H9 (cell line): ENCODE measurements at regions not wholly inside any gene's neighbourhood (a gene's known extent, or its start where the extent isn't known, plus 50 kb on each side); places are given as distances from the start of the nearest gene placed in this dataset.

ENCODE experiments used
- DNase-seq: peaks from one replicate; pipeline ENCODE4 v3.0.0-alpha.2; 2017
- H2AFZ ChIP-seq: one replicate; pipeline ENCODE4 v1.6.1; 2013; ENCODE audit warnings: mild to moderate bottlenecking, low read length, control low read depth, moderate library complexity
- H2AK5ac ChIP-seq: 2 replicates; pipeline ENCODE4 v1.6.1; 2013; ENCODE audit warnings: low read length, control low read depth, mixed read lengths; ENCODE audit not compliant: insufficient read length
- H2BK120ac ChIP-seq: one replicate; pipeline ENCODE4 v1.6.1; 2013; ENCODE audit warnings: low read depth, mild to moderate bottlenecking, low read length, control low read depth, inconsistent platforms; ENCODE audit not compliant: poor library complexity, severe bottlenecking
- H2BK12ac ChIP-seq: 2 replicates; pipeline ENCODE4 v1.6.1; 2013; ENCODE audit warnings: low read length, control low read depth, mixed read lengths, low read depth; ENCODE audit not compliant: insufficient read length
- H2BK15ac ChIP-seq: 2 replicates; pipeline ENCODE4 v1.6.1; 2013; ENCODE audit warnings: low read depth, low read length, control low read depth
- H2BK20ac ChIP-seq: one replicate; pipeline ENCODE4 v1.6.1; 2013; ENCODE audit warnings: low read depth, mild to moderate bottlenecking, low read length, control low read depth, inconsistent platforms; ENCODE audit not compliant: poor library complexity, severe bottlenecking
- H2BK5ac ChIP-seq: 2 replicates; pipeline ENCODE4 v1.6.1; 2013; ENCODE audit warnings: low read length, control low read depth, mixed read lengths; ENCODE audit not compliant: insufficient read length
- H3K14ac ChIP-seq: 2 replicates; pipeline ENCODE4 v1.6.1; 2013; ENCODE audit warnings: low read length, control low read depth; ENCODE audit not compliant: insufficient read depth
- H3K18ac ChIP-seq: 2 replicates; pipeline ENCODE4 v1.6.1; 2013; ENCODE audit warnings: low read depth, mild to moderate bottlenecking, mixed read lengths, low read length, control low read depth; ENCODE audit not compliant: insufficient read length
- H3K23ac ChIP-seq: 2 replicates; pipeline ENCODE4 v1.6.1; 2013; ENCODE audit warnings: low read length, control low read depth, mixed read lengths, low read depth; ENCODE audit not compliant: insufficient read length
- H3K23me2 ChIP-seq: 2 replicates; pipeline ENCODE4 v1.6.1; 2013; ENCODE audit warnings: low read depth, mild to moderate bottlenecking, mixed read lengths, low read length, control low read depth; ENCODE audit not compliant: insufficient read length, poor library complexity, severe bottlenecking
- H3K27ac ChIP-seq: 2 replicates; pipeline ENCODE4 v1.5.1; 2013; ENCODE audit warnings: low read length, control low read depth, mixed read lengths, low read depth; ENCODE audit not compliant: insufficient read length
- H3K27me3 ChIP-seq: 2 replicates; pipeline ENCODE4 v1.6.1; 2013; ENCODE audit warnings: low read length, control low read depth, inconsistent platforms; ENCODE audit not compliant: insufficient read depth
- H3K4ac ChIP-seq: 2 replicates; pipeline ENCODE4 v1.6.1; 2013; ENCODE audit warnings: low read depth, mild to moderate bottlenecking, control low read depth, inconsistent platforms, low read length, moderate library complexity
- H3K4me1 ChIP-seq: 2 replicates; pipeline ENCODE4 v1.6.1; 2013; ENCODE audit warnings: low read length, control low read depth, inconsistent platforms; ENCODE audit not compliant: insufficient read depth
- H3K4me2 ChIP-seq: 2 replicates; pipeline ENCODE4 v1.6.1; 2013; ENCODE audit warnings: low read length, control low read depth, mixed read lengths; ENCODE audit not compliant: insufficient read length, insufficient read depth
- H3K56ac ChIP-seq: 2 replicates; pipeline ENCODE4 v1.6.1; 2013; ENCODE audit warnings: low read depth, mild to moderate bottlenecking, mixed read lengths, low read length, control low read depth; ENCODE audit not compliant: insufficient read length
- H3K79me1 ChIP-seq: 2 replicates; pipeline ENCODE4 v1.6.1; 2013; ENCODE audit warnings: low read depth, mild to moderate bottlenecking, moderate library complexity, low read length, control low read depth, inconsistent platforms; ENCODE audit not compliant: insufficient read depth, poor library complexity, severe bottlenecking
- H3K79me2 ChIP-seq: 2 replicates; pipeline ENCODE4 v1.6.1; 2013; ENCODE audit warnings: low read length, control low read depth, inconsistent platforms; ENCODE audit not compliant: insufficient read depth
- H3K9ac ChIP-seq: 2 replicates; pipeline ENCODE4 v1.6.1; 2013; ENCODE audit warnings: low read length, control low read depth, mixed read lengths; ENCODE audit not compliant: insufficient read length; ENCODE audit errors: extremely low read depth
- H3K9me3 ChIP-seq: one replicate; pipeline ENCODE4 v1.6.1; 2013; ENCODE audit warnings: low read depth, low read length, inconsistent platforms; ENCODE audit not compliant: control insufficient read depth
- H3T11ph ChIP-seq: one replicate; pipeline ENCODE4 v1.6.1; 2013; ENCODE audit warnings: mild to moderate bottlenecking, low read length, control low read depth, inconsistent platforms
- H4K20me1 ChIP-seq: one replicate; pipeline ENCODE4 v1.6.1; 2013; ENCODE audit not compliant: control insufficient read depth, insufficient read length, insufficient read depth
- H4K5ac ChIP-seq: 2 replicates; pipeline ENCODE4 v1.6.1; 2013; ENCODE audit warnings: low read depth, mild to moderate bottlenecking, mixed read lengths, low read length, control low read depth; ENCODE audit not compliant: insufficient read length
- H4K8ac ChIP-seq: replicated peaks from 2 replicates; pipeline ENCODE4 v1.6.1; 2013; ENCODE audit warnings: low read length, control low read depth, mixed read lengths, low read depth; ENCODE audit not compliant: insufficient read length
- H4K91ac ChIP-seq: 2 replicates; pipeline ENCODE4 v1.6.1; 2013; ENCODE audit warnings: low read depth, mild to moderate bottlenecking, moderate library complexity, mixed read lengths, low read length, control low read depth; ENCODE audit not compliant: insufficient read length
- H3K27ac Mint-ChIP-seq, 3 experiments: 2 replicates in 2 of 3; 3 replicates in 1 of 3; pipeline ENCODE4 v1.8.0; 2020 to 2021; ENCODE audit warnings: mixed read lengths in 3 of 3, mild to moderate bottlenecking in 1 of 3, moderate library complexity in 1 of 3
- H3K27me3 Mint-ChIP-seq: 2 replicates; pipeline ENCODE4 v1.8.0; 2021; ENCODE audit warnings: low read depth, mild to moderate bottlenecking, moderate library complexity, mixed read lengths
- H3K36me3 Mint-ChIP-seq, 3 experiments: 2 replicates in 2 of 3; 3 replicates in 1 of 3; pipeline ENCODE4 v1.8.0; 2020 to 2021; ENCODE audit warnings: low read depth in 3 of 3, mixed read lengths in 3 of 3; ENCODE audit not compliant: insufficient read depth in 1 of 3
- H3K4me1 Mint-ChIP-seq, 2 experiments: 2 replicates each; pipeline ENCODE4 v1.8.0; 2020; ENCODE audit warnings: mixed read lengths in 2 of 2
- H3K4me3 Mint-ChIP-seq, 2 experiments: 2 replicates in 1 of 2; 3 replicates in 1 of 2; pipeline ENCODE4 v1.8.0; 2020 to 2021; ENCODE audit warnings: mild to moderate bottlenecking in 2 of 2, mixed read lengths in 2 of 2, moderate library complexity in 1 of 2
- H3K9me3 Mint-ChIP-seq, 2 experiments: 2 replicates in 1 of 2; 3 replicates in 1 of 2; pipeline ENCODE4 v1.8.0; 2020; ENCODE audit warnings: mild to moderate bottlenecking in 2 of 2, mixed read lengths in 2 of 2, moderate library complexity in 1 of 2
- WGBS: extraction: QIAGEN DNeasy Blood & Tissue Kit; methylation state at CpG from one replicate; pipeline ENCODE4 v1.1.7; 2013; ENCODE audit warnings: missing lambda C conversion rate, low lambda C conversion rate, mixed read lengths; ENCODE audit not compliant: insufficient read length; ENCODE audit errors: extremely low coverage; 5-methylcytosine and 5-hydroxymethylcytosine counted together
- TF ChIP-seq, protein P1 (sequence below): fragments of 200-600 bp; sonication (generic); conservative IDR thresholded peaks from 3 replicates; pipeline ENCODE4 v1.8.0; 2021; ENCODE audit warnings: antibody characterized with exemption, mild to moderate bottlenecking

GRCh38 chr20:40072907-40073306 lies 616.1 kb downstream of the MAFB start:
- WGBS: no CpG with 5 or more reads among the region's 2 CpGs
- H2AFZ ChIP-seq: no peak overlapping the region
- Mint-ChIP-seq H3K27ac (no peak overlapping the region; a peak in 1 of 7 replicates), H3K9me3 (peaks cover 9 to 39% of the 10 kb centered on the region in 2 experiments), H3K4me3 (no peak overlapping the region), H3K36me3 (peaks cover 4 to 27% (median 17%) of the 10 kb centered on the region in 3 experiments), H3K4me1 (peaks cover 18 to 33% of the 10 kb centered on the region in 2 experiments), H3K27me3 (no peaks in the 10 kb centered on the region)
- no peak for DNase-seq
- no peak overlapping the region for H3K9ac ChIP-seq
- no peaks in the 10 kb centered on the region for H3K79me1 ChIP-seq
- H3K14ac ChIP-seq: no peak overlapping the region
- no peak overlapping the region for H4K91ac ChIP-seq
- no peak overlapping the region for H2BK5ac ChIP-seq
- TF ChIP-seq, protein P1, sequence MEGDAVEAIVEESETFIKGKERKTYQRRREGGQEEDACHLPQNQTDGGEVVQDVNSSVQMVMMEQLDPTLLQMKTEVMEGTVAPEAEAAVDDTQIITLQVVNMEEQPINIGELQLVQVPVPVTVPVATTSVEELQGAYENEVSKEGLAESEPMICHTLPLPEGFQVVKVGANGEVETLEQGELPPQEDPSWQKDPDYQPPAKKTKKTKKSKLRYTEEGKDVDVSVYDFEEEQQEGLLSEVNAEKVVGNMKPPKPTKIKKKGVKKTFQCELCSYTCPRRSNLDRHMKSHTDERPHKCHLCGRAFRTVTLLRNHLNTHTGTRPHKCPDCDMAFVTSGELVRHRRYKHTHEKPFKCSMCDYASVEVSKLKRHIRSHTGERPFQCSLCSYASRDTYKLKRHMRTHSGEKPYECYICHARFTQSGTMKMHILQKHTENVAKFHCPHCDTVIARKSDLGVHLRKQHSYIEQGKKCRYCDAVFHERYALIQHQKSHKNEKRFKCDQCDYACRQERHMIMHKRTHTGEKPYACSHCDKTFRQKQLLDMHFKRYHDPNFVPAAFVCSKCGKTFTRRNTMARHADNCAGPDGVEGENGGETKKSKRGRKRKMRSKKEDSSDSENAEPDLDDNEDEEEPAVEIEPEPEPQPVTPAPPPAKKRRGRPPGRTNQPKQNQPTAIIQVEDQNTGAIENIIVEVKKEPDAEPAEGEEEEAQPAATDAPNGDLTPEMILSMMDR: no peak
- H3K27ac ChIP-seq: no peak overlapping the region
- H3K4ac ChIP-seq: no peak overlapping the region
- H3K4me1 ChIP-seq: peaks cover 2% of the 10 kb centered on the region; the same call in 1 of the 2 replicates
- no peak overlapping the region for H3K4me2 ChIP-seq
- H4K20me1 ChIP-seq: no peaks in the 10 kb centered on the region
- H4K8ac ChIP-seq: no peak overlapping the region
- H3K18ac ChIP-seq: no peak overlapping the region
- H2BK120ac ChIP-seq: no peak overlapping the region
- no peaks in the 10 kb centered on the region for H3K23me2 ChIP-seq
- no peak overlapping the region for H3T11ph ChIP-seq
- H3K23ac ChIP-seq: no peak overlapping the region
- H2BK20ac ChIP-seq: no peak overlapping the region
- H3K56ac ChIP-seq: no peak overlapping the region
- no peak overlapping the region for H2BK15ac ChIP-seq
- no peaks in the 10 kb centered on the region for H3K79me2 ChIP-seq
- H4K5ac ChIP-seq: no peak overlapping the region
- H2AK5ac ChIP-seq: no peak overlapping the region
- H3K9me3 ChIP-seq: no peaks in the 10 kb centered on the region
- no peak overlapping the region for H2BK12ac ChIP-seq
- no peaks in the 10 kb centered on the region for H3K27me3 ChIP-seq
